HG03280 (cell line): ENCODE measurements at regions not wholly inside any gene's neighbourhood (a gene's known extent, or its start where the extent isn't known, plus 50 kb on each side); places are given as distances from the start of the nearest gene placed in this dataset.
"Not testable (repeated sequence)": the region's sequence is repeated elsewhere in the genome, so short reads cannot be mapped to it uniquely, and the experiment has no call there.

ENCODE experiments used
- ATAC-seq: cut with Tn5 transposase; IDR thresholded peaks from one replicate; pipeline ENCODE4 v1.9.1; 2021; ENCODE audit warnings: mild to moderate bottlenecking, moderate library complexity; ENCODE audit not compliant: unreplicated experiment

DNA sequence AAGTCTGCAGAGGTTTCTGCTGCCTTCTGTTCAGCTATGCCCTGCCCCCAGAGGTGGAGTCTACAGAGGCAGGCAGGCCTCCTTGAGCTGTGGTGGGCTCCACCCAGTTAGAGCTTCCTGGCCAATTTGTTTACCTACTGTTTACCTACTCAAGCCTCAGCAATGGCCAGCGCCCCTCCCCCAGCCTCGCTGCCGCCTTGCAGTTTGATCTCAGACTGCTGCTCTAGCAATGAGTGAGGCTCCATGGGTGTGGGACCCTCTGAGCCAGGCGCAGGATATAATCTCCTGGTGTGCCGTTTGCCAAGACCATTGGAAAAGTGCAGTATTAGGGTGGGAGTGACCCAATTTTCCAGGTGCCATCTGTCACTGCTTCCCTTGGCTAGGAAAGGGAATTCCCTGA is 1024.9 kb downstream of the PRIM2 start:
- ATAC-seq = not testable (repeated sequence)

DNA sequence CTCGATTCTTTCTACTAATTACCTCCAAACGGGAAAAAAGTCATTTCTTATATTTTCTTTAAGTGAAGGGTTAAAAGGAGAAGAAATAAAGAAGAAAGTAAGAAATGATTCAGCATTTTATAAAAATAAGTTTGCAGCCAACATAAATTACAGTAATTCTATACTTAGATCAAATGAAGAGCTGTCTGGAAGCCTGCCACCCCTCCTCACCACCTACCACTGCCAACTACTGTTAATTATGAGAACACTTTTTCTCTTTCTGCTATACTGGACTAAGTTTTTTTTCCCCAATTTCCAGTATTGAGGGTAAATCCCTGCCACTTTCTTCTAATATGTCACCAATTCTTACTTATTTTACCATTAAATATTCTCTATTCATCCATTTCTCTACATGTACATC is 1030.1 kb downstream of the PRIM2 start:
- ATAC-seq = not testable (repeated sequence)

GRCh38 chr6:58351619-58352018 is 1034.2 kb downstream of the PRIM2 start:
- ATAC-seq = not testable (repeated sequence)

GRCh38 chr6:58358452-58358851 is 1041.0 kb downstream of the PRIM2 start:
- not testable (repeated sequence) for ATAC-seq

GRCh38 chr6:58365856-58366255 is 1048.4 kb downstream of the PRIM2 start:
- not testable (repeated sequence) for ATAC-seq

GRCh38 chr6:58406659-58407058 is 1089.2 kb downstream of the PRIM2 start:
- ATAC-seq = not testable (repeated sequence)

DNA sequence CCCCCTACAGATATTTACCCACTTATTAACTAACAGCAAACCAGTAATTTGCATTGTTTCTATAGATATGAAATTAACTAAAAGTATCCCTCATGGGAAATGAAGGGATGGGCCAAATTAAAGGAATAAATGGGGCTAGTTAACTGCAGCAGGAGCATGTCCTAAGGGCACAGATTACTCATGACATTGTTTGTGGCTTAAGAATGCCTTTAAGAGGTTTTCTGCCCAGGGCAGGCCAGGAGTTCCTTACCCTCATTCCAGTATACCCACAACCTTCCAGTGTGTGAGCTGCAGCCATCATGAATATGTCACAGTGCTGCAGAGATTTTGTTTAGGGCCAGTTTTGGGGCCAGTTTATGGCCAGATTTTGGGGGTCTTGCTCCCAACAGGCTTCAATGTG is 1101.9 kb downstream of the PRIM2 start:
- no peak for ATAC-seq
